Loucy (cell line): ENCODE measurements at regions not wholly inside any gene's neighbourhood (a gene's known extent, or its start where the extent isn't known, plus 50 kb on each side); places are given as distances from the start of the nearest gene placed in this dataset.

Experiments
- EZH2phosphoT487 ChIP-seq: fragments of 200-600 bp; IDR thresholded peaks from 2 replicates; pipeline ENCODE4 v1.6.1; 2018; ENCODE audit warnings: antibody characterized with exemption, mild to moderate bottlenecking, moderate library complexity, borderline replicate concordance
- TF ChIP-seq, protein P1 (sequence below): fragments of 200-600 bp; sonication (generic); conservative IDR thresholded peaks from 2 replicates; pipeline ENCODE4 v1.5.1; 2014; ENCODE audit warnings: mild to moderate bottlenecking, antibody characterized with exemption, low read length

DNA sequence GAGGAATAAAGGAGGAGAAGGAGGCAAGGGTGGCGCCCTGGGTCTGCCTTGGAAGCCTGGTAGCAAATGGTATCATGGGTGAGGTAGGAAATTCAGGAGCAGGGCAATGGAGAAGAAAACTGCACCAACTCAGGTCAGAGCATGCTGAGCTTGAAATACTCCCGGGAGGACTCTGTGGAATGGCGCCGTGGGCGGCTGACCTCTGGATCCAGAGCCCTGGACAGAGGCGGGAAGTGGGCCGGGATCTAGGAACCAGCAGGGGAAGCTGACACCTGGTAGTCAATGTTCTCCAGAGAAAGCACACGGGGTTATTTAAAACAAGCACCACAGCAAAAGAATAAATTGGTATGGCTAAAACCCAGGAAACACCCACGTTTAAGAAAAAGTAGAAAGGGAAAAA is 161.3 kb downstream of the INO80D start:
- TF ChIP-seq, protein P1, sequence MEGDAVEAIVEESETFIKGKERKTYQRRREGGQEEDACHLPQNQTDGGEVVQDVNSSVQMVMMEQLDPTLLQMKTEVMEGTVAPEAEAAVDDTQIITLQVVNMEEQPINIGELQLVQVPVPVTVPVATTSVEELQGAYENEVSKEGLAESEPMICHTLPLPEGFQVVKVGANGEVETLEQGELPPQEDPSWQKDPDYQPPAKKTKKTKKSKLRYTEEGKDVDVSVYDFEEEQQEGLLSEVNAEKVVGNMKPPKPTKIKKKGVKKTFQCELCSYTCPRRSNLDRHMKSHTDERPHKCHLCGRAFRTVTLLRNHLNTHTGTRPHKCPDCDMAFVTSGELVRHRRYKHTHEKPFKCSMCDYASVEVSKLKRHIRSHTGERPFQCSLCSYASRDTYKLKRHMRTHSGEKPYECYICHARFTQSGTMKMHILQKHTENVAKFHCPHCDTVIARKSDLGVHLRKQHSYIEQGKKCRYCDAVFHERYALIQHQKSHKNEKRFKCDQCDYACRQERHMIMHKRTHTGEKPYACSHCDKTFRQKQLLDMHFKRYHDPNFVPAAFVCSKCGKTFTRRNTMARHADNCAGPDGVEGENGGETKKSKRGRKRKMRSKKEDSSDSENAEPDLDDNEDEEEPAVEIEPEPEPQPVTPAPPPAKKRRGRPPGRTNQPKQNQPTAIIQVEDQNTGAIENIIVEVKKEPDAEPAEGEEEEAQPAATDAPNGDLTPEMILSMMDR, result no peak
- TF ChIP-seq EZH2phosphoT487, result no peak
